ENCODE measurements at regions not wholly inside any gene's neighbourhood (a gene's known extent, or its start where the extent isn't known, plus 50 kb on each side); places are given as distances from the start of the nearest gene placed in this dataset.

- no peak for DNase-seq (ENCODE audit: low read depth)
- H3K4me3 ChIP-seq (ENCODE audit: low read depth, low read length): no peak overlapping the region
- no peak for TF ChIP-seq CTCF (conservative IDR thresholded peaks at IDR 0.05; ENCODE audit: low read depth, low read length)
Measured at GRCh38 chr6:43879722-43880121, 109.7 kb downstream of the VEGFA start.

GRCh38 chr6:43878823-43879495, 108.9 kb downstream of the VEGFA start:
- no peak for DNase-seq (ENCODE audit: low read depth)
- TF ChIP-seq CTCF (conservative IDR thresholded peaks at IDR 0.05; ENCODE audit: low read depth, low read length): no peak
- H3K4me3 ChIP-seq (ENCODE audit: low read depth, low read length): no peak overlapping the region

GRCh38 chr6:43878127-43878634, 108.2 kb downstream of the VEGFA start:
- H3K4me3 ChIP-seq (ENCODE audit: low read depth, low read length): no peak overlapping the region
- DNase-seq (ENCODE audit: low read depth): no peak
- TF ChIP-seq CTCF (conservative IDR thresholded peaks at IDR 0.05; ENCODE audit: low read depth, low read length): no peak

GRCh38 chr6:43877463-43878126, 107.6 kb downstream of the VEGFA start:
- no peak for DNase-seq (ENCODE audit: low read depth)
- no peak overlapping the region for H3K4me3 ChIP-seq (ENCODE audit: low read depth, low read length)
- no peak for TF ChIP-seq CTCF (conservative IDR thresholded peaks at IDR 0.05; ENCODE audit: low read depth, low read length)

- no peak overlapping the region for H3K4me3 ChIP-seq (ENCODE audit: low read depth, low read length)
- no peak for DNase-seq (ENCODE audit: low read depth)
- TF ChIP-seq CTCF (conservative IDR thresholded peaks at IDR 0.05; ENCODE audit: low read depth, low read length): no peak
Measured at GRCh38 chr6:43877036-43877435, 107.0 kb downstream of the VEGFA start.

GRCh38 chr6:43876602-43877001, 106.6 kb downstream of the VEGFA start:
- TF ChIP-seq CTCF (conservative IDR thresholded peaks at IDR 0.05; ENCODE audit: low read depth, low read length): no peak
- no peak overlapping the region for H3K4me3 ChIP-seq (ENCODE audit: low read depth, low read length)
- no peak for DNase-seq (ENCODE audit: low read depth)
